Esophagus squamous epithelium (tissue), 5 donors: ENCODE measurements at regions not wholly inside any gene's neighbourhood (a gene's known extent, or its start where the extent isn't known, plus 50 kb on each side); places are given as distances from the start of the nearest gene placed in this dataset.

Source experiments
- DNase-seq: peaks from one replicate; lab custom pipeline; 2025; lab: John Stamatoyannopoulos, UW
- H3K27ac ChIP-seq, 4 donors: fragments of 200-600 bp; sonication (generic); one replicate each; pipeline ENCODE4 v1.5.1; 2016 to 2019; ENCODE audit warnings: mild to moderate bottlenecking in 1 of 4
- H3K27me3 ChIP-seq, 4 donors: fragments of 200-600 bp; sonication (generic); 1 replicate in 3 of 4; 2 replicates in 1 of 4; pipeline versions ENCODE4 v1.5.1 to v1.6.0; 2017 to 2021; ENCODE audit warnings: antibody characterized with exemption in 1 of 4
- H3K36me3 ChIP-seq, 3 donors: fragments of 200-600 bp; sonication (generic); one replicate each; pipeline ENCODE4 v1.5.1; 2016 to 2019
- H3K4me1 ChIP-seq, 3 donors: fragments of 200-600 bp; sonication (generic); one replicate each; pipeline ENCODE4 v1.5.1; 2017 to 2019
- H3K4me3 ChIP-seq, 4 donors: fragments of 200-600 bp; sonication (generic); 1 replicate in 3 of 4; 2 replicates in 1 of 4; pipeline ENCODE4 v1.5.1; 2016 to 2019; ENCODE audit warnings: mild to moderate bottlenecking in 2 of 4, moderate library complexity in 1 of 4
- H3K9me3 ChIP-seq, 3 donors: fragments of 200-600 bp; sonication (generic); one replicate each; pipeline ENCODE4 v1.5.1; 2016 to 2019
- POLR2A ChIP-seq, 4 donors: fragments of 450-650 bp; IDR thresholded peaks; one replicate each; pipeline ENCODE4 v1.6.1; 2017; ENCODE audit warnings: antibody characterized with exemption in 4 of 4, mild to moderate bottlenecking in 4 of 4, moderate library complexity in 3 of 4
- WGBS, 2 donors: methylation state at CpG; one replicate each; pipeline ENCODE4 v1.1.5; 2018; 5-methylcytosine and 5-hydroxymethylcytosine counted together
- intact Hi-C: fragments of 100-400 bp; cut with DNase I; formaldehyde crosslinking; loops from one replicate; pipeline ENCODE4 v1.15.0; 2022
- TF ChIP-seq, protein P1 (sequence below), 6 experiments: fragments of 450-650 bp in 4 of 6; fragments of 200-600 bp in 2 of 6; sonication (generic) in 2 of 6; IDR thresholded peaks; one replicate each; pipeline ENCODE4 v1.5.1; 2016 to 2019; ENCODE audit warnings: antibody characterized with exemption in 6 of 6, mild to moderate bottlenecking in 4 of 6, moderate library complexity in 4 of 6
- donor health status: DM: yes; HTN: yes; CAD: no.

DNA sequence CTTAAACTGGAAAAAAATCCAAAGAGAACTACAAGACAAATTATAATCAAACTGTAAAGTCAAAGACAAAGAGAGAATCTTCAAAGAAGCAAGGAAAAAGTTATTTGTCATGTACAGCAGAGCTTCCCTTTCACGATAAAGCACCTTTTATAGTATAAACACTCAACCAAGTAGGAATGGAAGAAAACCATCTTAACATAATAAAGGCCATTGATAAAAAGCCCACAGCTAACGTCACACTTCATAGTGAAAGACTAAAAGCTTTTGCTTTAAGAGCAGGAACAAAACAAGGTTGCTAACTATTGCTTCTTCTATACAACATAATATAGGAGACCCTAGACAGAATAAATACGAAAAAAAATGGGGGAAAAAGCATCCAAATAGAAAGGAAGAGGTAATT lies 595.7 kb upstream of the POU3F4 start:
- TF ChIP-seq, protein P1, sequence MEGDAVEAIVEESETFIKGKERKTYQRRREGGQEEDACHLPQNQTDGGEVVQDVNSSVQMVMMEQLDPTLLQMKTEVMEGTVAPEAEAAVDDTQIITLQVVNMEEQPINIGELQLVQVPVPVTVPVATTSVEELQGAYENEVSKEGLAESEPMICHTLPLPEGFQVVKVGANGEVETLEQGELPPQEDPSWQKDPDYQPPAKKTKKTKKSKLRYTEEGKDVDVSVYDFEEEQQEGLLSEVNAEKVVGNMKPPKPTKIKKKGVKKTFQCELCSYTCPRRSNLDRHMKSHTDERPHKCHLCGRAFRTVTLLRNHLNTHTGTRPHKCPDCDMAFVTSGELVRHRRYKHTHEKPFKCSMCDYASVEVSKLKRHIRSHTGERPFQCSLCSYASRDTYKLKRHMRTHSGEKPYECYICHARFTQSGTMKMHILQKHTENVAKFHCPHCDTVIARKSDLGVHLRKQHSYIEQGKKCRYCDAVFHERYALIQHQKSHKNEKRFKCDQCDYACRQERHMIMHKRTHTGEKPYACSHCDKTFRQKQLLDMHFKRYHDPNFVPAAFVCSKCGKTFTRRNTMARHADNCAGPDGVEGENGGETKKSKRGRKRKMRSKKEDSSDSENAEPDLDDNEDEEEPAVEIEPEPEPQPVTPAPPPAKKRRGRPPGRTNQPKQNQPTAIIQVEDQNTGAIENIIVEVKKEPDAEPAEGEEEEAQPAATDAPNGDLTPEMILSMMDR (IDR thresholded peaks at IDR 0.05): no peak
- no peak for TF ChIP-seq POLR2A (IDR thresholded peaks at IDR 0.05)
- intact Hi-C loops: no loop called here
- no peak overlapping the region for H3K27ac ChIP-seq
- no peaks in the 10 kb centered on the region for H3K4me1 ChIP-seq
- DNase-seq: no peak
- H3K4me3 ChIP-seq: no peak overlapping the region
- H3K36me3 ChIP-seq: no peaks in the 10 kb centered on the region
- H3K9me3 ChIP-seq: no peaks in the 10 kb centered on the region
- 13 to 28% methylated on average over 3 of the region's 3 CpGs for WGBS, 2 donors
- H3K27me3 ChIP-seq: no peaks in the 10 kb centered on the region

- intact Hi-C loops: no loop called here
- Histone ChIP-seq H3K9me3 (no peaks in the 10 kb centered on the region), H3K36me3 (no peaks in the 10 kb centered on the region), H3K4me1 (no peaks in the 10 kb centered on the region), H3K4me3 (no peak overlapping the region), H3K27ac (no peak overlapping the region), H3K27me3 (no peaks in the 10 kb centered on the region)
- no peak for DNase-seq
- TF ChIP-seq, protein P1 (IDR thresholded peaks at IDR 0.05): no peak
- TF ChIP-seq POLR2A (IDR thresholded peaks at IDR 0.05): no peak
Measured at GRCh38 chrX:82934980-82935379, 573.1 kb upstream of the POU3F4 start.

GRCh38 chrX:82945332-82945731 lies 562.8 kb upstream of the POU3F4 start:
- Histone ChIP-seq H3K27me3 (no peaks in the 10 kb centered on the region), H3K4me3 (no peak overlapping the region), H3K27ac (no peak overlapping the region), H3K9me3 (no peaks in the 10 kb centered on the region), H3K4me1 (no peaks in the 10 kb centered on the region), H3K36me3 (no peaks in the 10 kb centered on the region)
- TF ChIP-seq, protein P1 (IDR thresholded peaks at IDR 0.05): no peak
- no peak for TF ChIP-seq POLR2A (IDR thresholded peaks at IDR 0.05)
- intact Hi-C loops: no loop called here
- DNase-seq: no peak
- WGBS, 2 donors: 56 to 70% methylated on average over 3 of the region's 3 CpGs

DNA sequence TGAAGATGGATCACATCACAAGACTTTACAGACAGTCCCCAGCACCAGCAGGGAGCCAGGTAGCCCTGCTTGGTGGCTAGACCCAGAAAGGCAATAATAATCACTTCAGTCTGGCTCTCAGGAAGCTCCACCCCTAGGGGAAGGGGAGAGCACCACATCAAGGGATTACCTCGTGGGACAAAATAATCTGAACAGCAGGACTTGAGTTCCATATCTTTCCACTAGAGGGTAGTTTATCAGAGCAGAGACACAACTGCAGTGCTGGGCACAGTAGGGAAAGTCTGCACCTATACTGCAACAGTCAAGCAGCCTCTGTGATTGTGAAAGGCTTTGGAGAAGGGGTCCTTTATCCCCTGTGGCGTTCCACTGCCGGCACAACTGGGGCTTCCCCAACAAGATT lies 547.0 kb upstream of the POU3F4 start:
- 0% methylated on average over 1 of the region's 3 CpGs for WGBS, 2 donors
- TF ChIP-seq, protein P1 (IDR thresholded peaks at IDR 0.05): no peak
- TF ChIP-seq POLR2A (IDR thresholded peaks at IDR 0.05): no peak
- no peaks in the 10 kb centered on the region for H3K27me3 ChIP-seq
- no peak for DNase-seq
- no peaks in the 10 kb centered on the region for H3K9me3 ChIP-seq
- H3K4me1 ChIP-seq: no peaks in the 10 kb centered on the region
- H3K4me3 ChIP-seq: no peak overlapping the region
- no peaks in the 10 kb centered on the region for H3K36me3 ChIP-seq
- intact Hi-C loops: no loop called here
- H3K27ac ChIP-seq: no peak overlapping the region

DNA sequence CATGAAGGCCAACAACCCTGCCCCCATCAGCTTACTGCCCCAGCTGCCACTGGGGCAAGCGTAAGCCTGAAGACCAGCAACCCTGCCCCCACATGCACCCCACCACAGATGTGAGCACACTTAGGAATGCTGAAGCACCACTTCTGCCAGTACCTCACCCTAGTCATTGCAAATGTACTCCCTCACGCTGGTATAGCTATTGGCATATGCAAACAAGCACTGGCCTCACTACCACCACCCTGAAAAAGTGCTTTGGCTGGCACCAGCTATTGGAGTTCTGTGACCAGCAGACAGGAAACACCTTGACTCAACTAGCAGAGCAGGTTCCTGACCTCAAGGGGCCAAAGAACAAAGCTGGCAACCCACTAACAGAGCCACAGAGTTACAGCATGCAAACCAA lies 534.4 kb upstream of the POU3F4 start:
- WGBS, 2 donors: no CpG with 5 or more reads among the region's 2 CpGs
- H3K4me3 ChIP-seq: no peak overlapping the region
- TF ChIP-seq, protein P1 (IDR thresholded peaks at IDR 0.05): no peak
- no peak for TF ChIP-seq POLR2A (IDR thresholded peaks at IDR 0.05)
- intact Hi-C loops: no loop called here
- H3K9me3 ChIP-seq: no peaks in the 10 kb centered on the region
- no peak for DNase-seq
- no peaks in the 10 kb centered on the region for H3K4me1 ChIP-seq
- H3K27ac ChIP-seq: no peak overlapping the region
- H3K27me3 ChIP-seq: no peaks in the 10 kb centered on the region
- H3K36me3 ChIP-seq: no peaks in the 10 kb centered on the region
